HG02943 (cell line): ENCODE measurements at regions not wholly inside any gene's neighbourhood (a gene's known extent, or its start where the extent isn't known, plus 50 kb on each side); places are given as distances from the start of the nearest gene placed in this dataset.

Experiments
- ATAC-seq: cut with Tn5 transposase; IDR thresholded peaks from one replicate; pipeline ENCODE4 v1.9.1; 2021; ENCODE audit warnings: mild to moderate bottlenecking, low read depth, moderate library complexity; ENCODE audit not compliant: unreplicated experiment

DNA sequence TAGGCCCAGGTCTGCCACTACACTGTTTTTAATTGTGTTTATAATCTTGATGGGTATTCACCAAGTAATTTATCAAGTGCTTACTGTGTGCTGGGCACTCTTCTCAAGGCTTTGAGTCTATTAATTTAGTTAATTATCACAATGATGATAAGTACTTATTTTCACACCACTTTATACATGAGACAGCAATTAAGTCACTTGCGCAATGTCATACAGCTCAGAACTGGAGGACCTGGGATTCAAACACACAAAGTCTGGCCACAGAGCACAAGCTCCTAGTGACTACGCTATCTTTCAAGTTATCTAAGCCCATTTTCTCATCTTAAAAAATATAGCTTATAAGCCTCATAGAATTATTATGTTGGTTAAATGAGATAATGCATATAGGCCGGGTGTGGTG lies 85.0 kb downstream of the LLPH start:
- ATAC-seq: no peak

- no peak for ATAC-seq
These were observed 85.8 kb downstream of the LLPH start for GRCh38 chr12:66044731-66045130.

GRCh38 chr12:66043035-66043434 lies 87.5 kb downstream of the LLPH start:
- ATAC-seq: no peak

DNA sequence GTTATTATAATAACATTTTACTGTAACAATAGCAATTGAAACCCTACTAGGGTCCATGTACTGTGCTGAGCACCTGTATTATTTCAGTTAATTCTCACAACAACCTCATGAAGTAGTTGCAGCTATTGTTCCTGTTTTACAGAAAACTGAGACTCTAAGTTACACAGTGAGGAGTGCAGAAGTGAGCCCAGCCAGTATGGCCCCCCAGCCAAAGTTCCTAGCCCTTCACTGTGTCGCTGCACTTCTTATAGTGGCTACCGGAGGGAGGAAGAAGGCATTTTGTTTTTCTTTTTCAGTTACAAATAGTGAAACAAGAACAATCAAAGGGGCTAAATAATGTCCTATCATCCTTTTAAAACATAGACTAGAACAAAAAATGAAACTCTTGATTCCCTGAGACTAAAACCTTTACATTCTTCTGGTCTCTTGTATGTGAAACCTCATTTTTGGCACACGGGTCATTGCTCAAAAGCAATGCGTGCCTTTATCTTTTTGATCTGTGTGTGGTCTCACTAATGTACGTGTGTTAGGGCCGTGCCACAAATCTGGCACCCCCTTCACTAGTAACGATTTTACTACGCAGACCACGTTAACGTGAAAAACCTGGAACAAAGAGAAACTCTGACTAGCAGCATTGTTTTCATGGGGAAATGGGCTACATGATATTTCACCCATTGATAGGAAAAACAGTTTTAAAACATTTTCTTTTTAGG lies 88.7 kb downstream of the LLPH start:
- no peak for ATAC-seq

GRCh38 chr12:66036317-66036716 lies 94.2 kb downstream of the LLPH start:
- ATAC-seq: no peak

DNA sequence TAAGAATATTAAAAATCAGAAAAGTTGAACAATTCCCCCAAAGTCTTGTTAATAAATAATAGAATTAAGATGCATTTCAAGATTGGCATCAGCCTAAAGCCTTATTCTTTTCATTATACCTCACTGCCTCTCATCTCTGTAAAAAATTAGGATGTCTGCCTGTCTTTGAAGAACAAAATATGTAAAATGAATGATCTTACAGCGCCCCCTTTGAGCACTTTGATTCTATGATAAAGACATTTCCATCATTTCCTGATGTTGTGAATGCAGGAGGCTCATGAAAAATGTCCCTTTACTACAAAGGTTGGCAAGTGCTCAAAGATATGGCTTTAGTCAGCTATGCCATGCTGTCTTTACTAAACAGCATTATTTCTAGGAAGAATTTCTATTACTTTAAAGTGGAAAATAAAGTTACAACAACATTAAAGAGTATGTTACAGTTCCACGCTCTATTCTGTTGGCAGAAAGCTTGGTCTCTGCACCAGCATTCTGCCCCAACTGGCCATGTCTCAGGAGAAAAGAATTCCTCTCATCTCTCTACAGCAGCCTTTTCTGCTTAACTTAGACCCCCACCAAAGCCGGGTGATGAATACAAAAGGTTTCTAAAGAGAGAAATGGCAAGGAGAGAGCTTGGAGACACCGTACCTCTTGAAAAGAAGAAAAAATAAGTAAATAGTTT lies 95.1 kb downstream of the LLPH start:
- no peak for ATAC-seq

DNA sequence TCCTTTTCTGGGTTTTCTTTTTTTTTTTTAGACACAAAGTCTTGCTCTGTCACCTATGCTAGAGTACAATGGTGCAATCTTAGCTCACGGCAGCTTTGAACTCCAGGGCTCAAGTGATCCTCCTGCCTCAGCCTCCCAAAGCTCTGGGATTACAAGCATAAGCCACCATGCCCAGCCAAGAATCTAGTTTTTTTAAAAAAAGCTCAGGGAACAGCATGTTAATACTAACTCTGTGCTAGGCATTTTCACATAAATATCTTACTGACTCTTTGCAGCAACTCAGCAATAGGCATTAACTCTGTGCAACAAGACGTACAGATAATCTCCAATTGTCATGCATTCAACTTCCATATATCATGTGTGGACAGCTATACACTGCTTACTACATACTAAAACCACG lies 97.4 kb downstream of the LLPH start:
- ATAC-seq: no peak

GRCh38 chr12:66032739-66033138 lies 97.8 kb downstream of the LLPH start:
- no peak for ATAC-seq

DNA sequence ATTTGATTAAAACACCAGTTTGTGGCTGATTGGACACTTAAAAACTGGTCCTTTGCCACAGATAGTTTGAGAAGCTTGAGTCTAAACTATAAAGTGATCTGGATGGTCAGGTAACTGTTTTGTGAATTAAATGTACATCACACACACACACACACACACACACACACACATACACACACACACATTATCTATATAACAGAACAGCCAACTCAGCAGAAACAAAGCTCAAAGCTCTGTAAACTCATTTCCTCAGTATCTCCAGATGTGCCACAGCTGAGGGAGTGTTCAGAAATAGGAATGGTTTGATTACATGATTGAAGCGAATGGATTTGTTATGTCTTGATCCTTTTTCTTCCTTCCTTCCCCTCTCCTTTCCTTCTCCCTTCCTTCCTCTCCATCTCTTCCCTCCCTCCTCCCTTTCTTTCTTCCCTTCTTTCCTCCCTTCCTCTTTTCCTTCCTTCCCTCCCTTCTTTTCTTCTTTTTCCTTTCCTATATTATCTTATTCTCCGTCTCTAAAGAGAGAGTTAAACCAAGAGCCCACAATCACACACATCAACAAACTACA lies 100.3 kb downstream of the LLPH start:
- no peak for ATAC-seq

- no peak for ATAC-seq
These were observed 102.2 kb downstream of the LLPH start for GRCh38 chr12:66028390-66028789.

GRCh38 chr12:66025477-66025876 lies 105.1 kb downstream of the LLPH start:
- ATAC-seq: no peak

DNA sequence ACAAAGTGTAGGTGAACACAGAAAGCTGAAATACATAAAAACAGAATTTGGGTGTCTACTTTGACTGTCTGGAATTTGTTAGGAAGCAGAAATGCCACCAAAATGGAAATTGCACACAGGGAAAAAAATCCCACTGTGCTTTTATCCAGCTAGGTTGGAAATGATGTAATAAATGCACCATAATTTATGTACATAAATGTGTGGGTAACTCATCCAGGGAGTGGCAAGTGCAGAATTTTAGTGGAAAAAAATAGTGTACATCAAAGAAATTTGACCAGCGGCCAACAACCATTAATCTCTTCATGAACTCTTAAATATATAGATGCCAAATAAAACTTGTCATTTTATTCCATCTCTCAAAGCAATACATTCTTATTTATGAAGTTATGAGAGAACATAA lies 105.6 kb downstream of the LLPH start:
- ATAC-seq: no peak

DNA sequence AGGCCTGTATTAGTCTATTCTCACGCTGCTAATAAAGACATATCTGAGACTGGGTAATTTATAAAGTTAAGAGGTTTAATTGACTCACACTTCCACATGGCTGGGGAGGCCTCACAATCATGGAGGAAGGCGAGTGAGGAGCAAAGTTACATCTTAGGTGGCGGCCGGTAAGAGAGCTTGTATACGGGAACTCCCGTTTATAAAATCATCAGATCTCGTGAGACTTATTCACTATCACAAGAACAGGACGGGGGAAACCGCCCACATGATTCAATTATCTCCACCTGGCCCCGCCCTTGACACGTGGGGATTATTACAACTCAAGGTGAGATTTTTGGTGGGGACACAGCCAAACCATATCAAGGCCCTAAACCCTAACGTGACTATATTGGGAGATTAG lies 110.1 kb downstream of the LLPH start:
- no peak for ATAC-seq

DNA sequence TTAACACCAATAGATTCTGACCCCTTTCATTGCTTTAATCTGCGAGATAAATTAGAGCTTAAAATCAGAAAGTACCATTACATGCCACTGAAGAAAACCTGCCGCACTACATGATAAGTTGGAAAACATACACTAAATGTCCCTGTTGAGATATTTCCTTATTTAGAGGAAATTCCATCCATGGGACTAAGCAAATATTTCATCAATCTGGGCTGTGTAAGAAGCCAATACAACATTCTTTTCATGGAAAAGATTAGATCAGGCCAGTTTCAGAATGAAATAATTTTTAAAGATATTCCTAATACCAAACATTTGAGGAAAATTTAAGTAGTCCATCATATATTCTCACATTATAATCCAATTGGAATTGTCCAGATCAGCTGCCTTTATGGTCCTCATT lies 112.8 kb downstream of the LLPH start:
- ATAC-seq: no peak
